Lower lobe of right lung (tissue), 2 donors: ENCODE measurements at regions not wholly inside any gene's neighbourhood (a gene's known extent, or its start where the extent isn't known, plus 50 kb on each side); places are given as distances from the start of the nearest gene placed in this dataset.

ENCODE experiments used
- ATAC-seq, 2 donors: fragments of 200-7000 bp; cut with Tn5 transposase; one replicate each; pipeline ENCODE4 v1.9.1; 2020 to 2022; ENCODE audit warnings: mild to moderate bottlenecking in 2 of 2, moderate library complexity in 2 of 2
- DNase-seq: peaks from one replicate; pipeline ENCODE4 v3.0.0-alpha.2; 2020
- H3K27ac ChIP-seq: fragments of 200-600 bp; one replicate; pipeline ENCODE4 v1.8.0; 2022
- H3K27me3 ChIP-seq: fragments of 200-600 bp; one replicate; pipeline ENCODE4 v1.8.0; 2022; ENCODE audit warnings: low read depth
- H3K36me3 ChIP-seq: fragments of 200-600 bp; one replicate; pipeline ENCODE4 v1.8.0; 2022; ENCODE audit warnings: mild to moderate bottlenecking
- H3K4me1 ChIP-seq: fragments of 200-600 bp; one replicate; pipeline ENCODE4 v1.8.0; 2022
- H3K4me3 ChIP-seq: fragments of 200-600 bp; one replicate; pipeline ENCODE4 v1.8.0; 2022; ENCODE audit warnings: mild to moderate bottlenecking
- H3K9me3 ChIP-seq: fragments of 200-600 bp; one replicate; pipeline ENCODE4 v1.8.0; 2022
- intact Hi-C: fragments of 100-400 bp; cut with DNase I; formaldehyde crosslinking; loops from one replicate; pipeline ENCODE4 v1.11.0; 2022
- TF ChIP-seq, protein P1 (sequence below): fragments of 200-600 bp; IDR thresholded peaks from one replicate; pipeline ENCODE4 v1.8.0; 2022; ENCODE audit warnings: antibody characterized with exemption, mild to moderate bottlenecking
- donor health status: DM: no; HTN: yes; CAD: no; lungs with severe emphysema.

DNA sequence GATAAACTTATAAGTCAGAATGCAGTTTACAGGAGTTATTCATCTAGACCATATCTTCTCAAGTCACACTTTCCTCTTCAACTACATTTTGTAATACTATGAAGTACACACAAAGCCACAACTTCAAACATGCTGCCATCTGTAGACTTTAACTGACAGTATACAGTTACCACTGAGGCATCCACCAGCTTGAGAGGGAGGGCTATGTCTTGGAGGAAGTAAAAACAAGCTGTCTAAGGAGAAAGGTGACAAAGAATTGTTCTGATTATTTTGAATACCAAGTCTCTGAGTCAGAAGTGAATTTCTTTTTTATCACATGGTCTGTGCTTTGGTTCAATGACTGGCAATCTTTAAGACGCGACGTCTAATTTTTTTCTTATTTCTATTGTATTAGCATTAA, 97.6 kb upstream of the CDH10 start:
- Histone ChIP-seq H3K4me1 (no peaks in the 10 kb centered on the region), H3K27me3 (no peaks in the 10 kb centered on the region), H3K27ac (no peak overlapping the region), H3K4me3 (no peak overlapping the region), H3K36me3 (no peaks in the 10 kb centered on the region), H3K9me3 (no peaks in the 10 kb centered on the region)
- DNase-seq (no peak), ATAC-seq (no peak)
- TF ChIP-seq, protein P1, sequence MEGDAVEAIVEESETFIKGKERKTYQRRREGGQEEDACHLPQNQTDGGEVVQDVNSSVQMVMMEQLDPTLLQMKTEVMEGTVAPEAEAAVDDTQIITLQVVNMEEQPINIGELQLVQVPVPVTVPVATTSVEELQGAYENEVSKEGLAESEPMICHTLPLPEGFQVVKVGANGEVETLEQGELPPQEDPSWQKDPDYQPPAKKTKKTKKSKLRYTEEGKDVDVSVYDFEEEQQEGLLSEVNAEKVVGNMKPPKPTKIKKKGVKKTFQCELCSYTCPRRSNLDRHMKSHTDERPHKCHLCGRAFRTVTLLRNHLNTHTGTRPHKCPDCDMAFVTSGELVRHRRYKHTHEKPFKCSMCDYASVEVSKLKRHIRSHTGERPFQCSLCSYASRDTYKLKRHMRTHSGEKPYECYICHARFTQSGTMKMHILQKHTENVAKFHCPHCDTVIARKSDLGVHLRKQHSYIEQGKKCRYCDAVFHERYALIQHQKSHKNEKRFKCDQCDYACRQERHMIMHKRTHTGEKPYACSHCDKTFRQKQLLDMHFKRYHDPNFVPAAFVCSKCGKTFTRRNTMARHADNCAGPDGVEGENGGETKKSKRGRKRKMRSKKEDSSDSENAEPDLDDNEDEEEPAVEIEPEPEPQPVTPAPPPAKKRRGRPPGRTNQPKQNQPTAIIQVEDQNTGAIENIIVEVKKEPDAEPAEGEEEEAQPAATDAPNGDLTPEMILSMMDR: no peak
- intact Hi-C loops: no loop called here

DNA sequence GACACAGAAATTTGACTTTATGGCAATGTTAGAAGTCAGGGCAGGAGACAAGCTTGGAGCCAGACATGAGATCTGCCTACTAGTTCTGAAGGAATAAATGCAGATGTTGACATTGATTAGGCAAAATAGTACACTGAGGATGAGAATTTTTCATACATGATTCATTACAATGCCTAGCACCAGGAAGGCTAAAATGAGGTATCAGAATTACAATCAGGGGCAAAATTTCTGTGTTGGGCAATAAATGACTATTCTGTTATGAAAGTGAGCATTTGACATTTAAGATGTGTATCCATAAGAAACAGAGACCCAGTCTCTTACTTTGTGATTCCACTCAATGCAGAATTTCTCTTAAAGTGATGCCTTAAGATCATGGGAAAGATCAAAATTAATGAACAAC, 92.4 kb upstream of the CDH10 start:
- Histone ChIP-seq H3K4me3 (no peak overlapping the region), H3K27me3 (no peaks in the 10 kb centered on the region), H3K4me1 (no peaks in the 10 kb centered on the region), H3K9me3 (no peaks in the 10 kb centered on the region), H3K36me3 (no peaks in the 10 kb centered on the region), H3K27ac (no peak overlapping the region)
- DNase-seq (no peak), ATAC-seq (no peak)
- TF ChIP-seq, protein P1: no peak
- intact Hi-C loops: no loop called here

DNA sequence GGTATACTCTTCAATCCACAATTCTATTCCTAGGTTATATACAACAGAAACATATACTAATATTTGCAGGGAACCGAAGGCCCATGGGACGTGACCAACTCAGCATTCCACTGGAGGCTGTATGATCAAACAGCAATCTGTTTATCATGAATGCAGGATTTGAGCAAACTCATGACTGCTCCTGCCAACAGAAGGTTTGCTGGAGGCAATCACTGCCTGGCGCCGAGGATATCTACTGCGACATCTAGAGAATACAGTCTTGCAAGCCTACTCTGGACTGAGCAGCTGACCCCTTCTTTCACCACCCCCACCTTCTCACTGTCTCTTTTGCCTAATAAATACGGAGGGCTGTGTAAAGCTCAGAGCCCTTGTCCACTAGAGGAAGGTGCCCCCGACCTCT, 90.5 kb upstream of the CDH10 start:
- TF ChIP-seq, protein P1: no peak
- Histone ChIP-seq H3K27me3 (no peaks in the 10 kb centered on the region), H3K4me3 (no peak overlapping the region), H3K27ac (no peak overlapping the region), H3K4me1 (no peaks in the 10 kb centered on the region), H3K9me3 (no peaks in the 10 kb centered on the region), H3K36me3 (no peaks in the 10 kb centered on the region)
- DNase-seq (no peak), ATAC-seq (no peak)
- intact Hi-C loops: no loop called here

DNA sequence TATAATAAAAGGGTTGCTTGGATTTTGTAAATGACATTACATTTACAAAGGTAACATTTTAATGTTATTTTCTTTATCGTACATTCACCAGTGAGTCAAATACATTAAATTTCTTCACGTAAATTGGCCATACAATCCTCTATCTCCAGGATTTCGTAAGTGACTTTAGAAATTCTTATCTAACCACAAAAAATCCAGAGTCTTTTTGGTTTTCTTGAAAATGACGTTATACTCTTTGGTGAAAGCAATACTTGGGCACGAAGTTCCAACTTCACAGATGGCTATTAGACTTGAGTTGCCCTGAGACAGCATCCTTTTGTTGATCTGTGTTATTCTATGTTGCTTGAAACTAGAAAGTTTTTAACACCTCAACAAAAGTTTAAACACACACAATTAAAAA, 87.4 kb upstream of the CDH10 start:
- H3K27me3 ChIP-seq: no peaks in the 10 kb centered on the region
- DNase-seq: no peak
- H3K4me1 ChIP-seq: no peaks in the 10 kb centered on the region
- no peak overlapping the region for H3K27ac ChIP-seq
- H3K9me3 ChIP-seq: no peaks in the 10 kb centered on the region
- no peak for ATAC-seq
- no peaks in the 10 kb centered on the region for H3K36me3 ChIP-seq
- intact Hi-C loops: no loop called here
- TF ChIP-seq, protein P1: no peak
- H3K4me3 ChIP-seq: no peak overlapping the region

DNA sequence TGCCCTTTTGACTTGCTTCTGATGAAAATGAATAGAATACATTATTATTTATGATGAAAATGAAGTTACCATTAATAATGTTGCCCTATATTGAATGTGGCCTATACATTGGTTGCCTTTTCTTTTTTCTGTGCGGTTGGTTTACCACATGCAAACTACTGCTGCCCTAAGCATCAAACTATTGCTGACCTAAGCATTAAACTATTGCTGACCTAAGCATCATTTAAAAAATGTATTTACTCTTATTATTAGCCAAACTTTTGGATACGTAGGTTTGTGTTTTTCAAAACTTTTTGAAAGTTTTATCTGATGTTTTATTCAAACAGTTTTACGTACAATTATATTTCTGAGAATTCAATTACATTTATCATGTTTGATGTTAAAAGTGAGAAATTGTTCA, 76.0 kb upstream of the CDH10 start:
- no peak for DNase-seq
- intact Hi-C loops: no loop called here

More for the DNA sequence above, 76.0 kb upstream of the CDH10 start:
- TF ChIP-seq, protein P1: no peak
- Histone ChIP-seq H3K4me3 (no peak overlapping the region), H3K4me1 (no peaks in the 10 kb centered on the region), H3K27me3 (no peaks in the 10 kb centered on the region), H3K9me3 (no peaks in the 10 kb centered on the region), H3K36me3 (no peaks in the 10 kb centered on the region), H3K27ac (no peak overlapping the region)
- no peak for ATAC-seq
